NOMO-1 (cell line): ENCODE measurements at regions not wholly inside any gene's neighbourhood (a gene's known extent, or its start where the extent isn't known, plus 50 kb on each side); places are given as distances from the start of the nearest gene placed in this dataset.
"Not testable (repeated sequence)": the region's sequence is repeated elsewhere in the genome, so short reads cannot be mapped to it uniquely, and the experiment has no call there.

Experiments used
- DNase-seq, 2 experiments: peaks; one replicate each; lab custom pipeline; 2025; ENCODE audit not compliant: unreplicated experiment in 2 of 2; lab: John Stamatoyannopoulos, UW

DNA sequence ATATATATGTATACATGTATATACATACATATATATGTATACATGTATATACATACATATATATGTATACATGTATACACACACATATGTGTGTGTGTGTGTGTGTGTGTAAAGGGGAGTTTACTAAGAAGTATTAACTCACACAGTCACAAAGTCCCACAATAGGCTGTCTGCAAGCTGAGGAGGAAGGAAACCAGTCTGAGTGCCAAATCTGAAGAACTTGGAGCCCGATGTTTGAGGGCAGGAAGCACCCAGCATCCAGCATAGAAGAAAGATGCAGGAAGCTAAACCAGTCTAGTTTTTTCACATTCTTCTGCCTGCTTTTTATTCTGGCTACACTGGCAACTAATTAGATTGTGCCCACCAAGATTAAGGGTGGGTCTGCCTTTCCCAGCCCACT is 591.5 kb downstream of the PRR16 start:
- DNase-seq, result no peak

DNA sequence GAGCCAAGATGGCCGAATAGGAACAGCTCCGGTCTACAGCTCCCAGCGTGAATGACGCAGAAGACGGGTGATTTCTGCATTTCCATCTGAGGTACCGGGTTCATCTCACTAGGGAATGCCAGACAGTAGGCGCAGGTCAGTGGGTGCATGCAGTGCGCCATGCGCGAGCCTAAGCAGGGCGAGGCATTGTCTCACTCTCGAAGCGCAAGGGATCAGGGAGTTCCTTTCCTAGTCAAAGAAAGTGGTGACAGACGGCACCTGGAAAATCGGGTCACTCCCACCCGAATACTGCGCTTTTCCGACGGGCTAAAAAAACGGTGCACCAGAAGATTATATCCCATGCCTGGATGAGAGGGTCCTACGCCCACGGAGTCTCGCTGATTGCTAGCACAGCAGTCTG is 600.1 kb downstream of the PRR16 start:
- not testable (repeated sequence) for DNase-seq

DNA sequence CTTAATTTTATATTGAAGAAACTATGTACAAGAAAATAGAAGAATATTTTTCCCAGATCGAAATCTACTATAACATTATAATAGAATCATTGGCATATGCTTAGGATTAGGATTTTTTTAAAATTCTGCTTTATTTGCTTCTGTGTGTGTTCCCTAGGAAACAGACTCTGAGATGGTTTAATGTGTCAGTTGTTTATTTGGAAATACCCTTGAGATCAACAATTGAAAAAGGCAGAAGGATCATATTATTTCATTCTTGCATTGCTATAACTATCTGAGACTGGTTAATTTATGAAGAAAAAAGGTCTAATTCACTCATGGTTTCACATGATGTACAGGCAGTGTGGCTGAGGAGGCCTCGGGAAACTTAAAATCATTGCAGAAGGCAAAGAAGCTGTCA is 622.6 kb downstream of the PRR16 start:
- DNase-seq, result no peak

DNA sequence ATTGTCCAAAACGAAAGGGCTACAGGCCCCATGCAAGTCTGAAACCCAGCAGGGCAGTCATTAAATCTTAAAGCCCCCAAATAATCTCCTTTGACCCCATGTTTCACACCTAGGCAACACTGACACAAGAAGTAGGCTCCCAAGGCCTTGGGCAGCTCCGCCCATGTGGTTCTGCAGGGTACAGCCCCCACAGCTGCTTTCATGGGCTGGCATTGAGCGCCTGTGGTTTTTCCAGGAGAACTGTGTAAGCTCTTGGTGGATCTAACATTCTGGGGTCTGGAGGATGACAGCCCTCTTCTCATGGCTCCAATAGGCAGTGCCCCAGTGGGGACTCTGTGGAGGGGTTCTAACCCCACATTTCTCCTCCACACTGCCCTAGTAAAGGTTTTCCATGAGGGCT is 623.5 kb downstream of the PRR16 start:
- no peak for DNase-seq

DNA sequence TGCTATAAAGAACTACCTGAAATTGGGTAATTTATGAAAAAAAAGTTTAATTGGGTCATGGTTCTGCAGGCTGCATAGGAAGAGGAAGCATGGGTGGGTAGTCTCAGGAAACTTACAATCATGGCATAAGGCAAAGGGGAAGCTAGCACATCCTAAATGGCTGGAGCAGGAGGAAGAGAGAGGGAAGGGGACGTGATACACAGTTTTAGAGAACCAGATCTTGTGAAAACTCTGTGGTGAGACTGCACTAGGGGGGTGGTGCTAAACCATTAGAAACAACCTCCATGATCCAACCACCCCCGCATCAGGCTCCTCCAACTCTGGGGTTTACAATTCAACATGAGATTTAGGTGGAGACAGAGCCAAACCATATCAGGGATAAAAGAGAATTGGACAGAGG is 624.2 kb downstream of the PRR16 start:
- DNase-seq, result no peak

DNA sequence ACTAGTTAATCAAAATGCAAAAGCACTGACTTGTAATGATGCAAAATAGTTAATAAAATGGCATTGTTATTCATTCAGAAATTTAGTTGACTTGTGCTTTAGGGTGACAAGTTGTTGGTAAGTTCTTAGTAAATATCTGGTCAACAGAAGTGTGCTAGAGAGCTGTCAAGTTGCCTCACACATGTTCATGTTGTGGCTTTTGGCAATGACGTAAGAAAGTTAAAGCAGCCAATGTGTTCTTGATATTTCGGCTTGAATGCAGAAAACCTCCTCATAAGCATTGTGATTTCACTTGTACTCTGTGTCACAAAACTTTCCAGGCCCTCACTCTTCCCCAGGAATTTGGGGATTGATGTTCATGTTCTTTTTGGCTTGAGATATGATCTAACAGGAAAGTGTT is 626.7 kb downstream of the PRR16 start:
- DNase-seq, result no peak

DNA sequence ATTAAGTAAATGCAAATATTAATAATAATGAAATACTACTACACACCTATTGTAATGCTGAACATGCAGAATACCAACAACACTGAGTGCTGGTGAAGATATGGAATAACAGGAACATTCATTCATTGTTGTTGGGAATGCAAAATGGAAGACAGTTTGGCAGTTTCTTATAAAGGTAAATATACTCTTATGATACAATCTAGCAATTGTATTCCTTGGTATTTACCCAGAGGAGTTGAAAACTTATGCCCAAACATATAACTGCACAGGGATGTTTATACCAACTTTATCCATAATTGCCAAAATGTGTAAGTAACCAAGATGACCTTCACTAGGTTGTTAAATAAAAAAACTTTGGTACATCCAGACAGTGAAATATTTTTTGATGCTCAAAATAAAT is 636.8 kb downstream of the PRR16 start:
- no peak for DNase-seq

DNA sequence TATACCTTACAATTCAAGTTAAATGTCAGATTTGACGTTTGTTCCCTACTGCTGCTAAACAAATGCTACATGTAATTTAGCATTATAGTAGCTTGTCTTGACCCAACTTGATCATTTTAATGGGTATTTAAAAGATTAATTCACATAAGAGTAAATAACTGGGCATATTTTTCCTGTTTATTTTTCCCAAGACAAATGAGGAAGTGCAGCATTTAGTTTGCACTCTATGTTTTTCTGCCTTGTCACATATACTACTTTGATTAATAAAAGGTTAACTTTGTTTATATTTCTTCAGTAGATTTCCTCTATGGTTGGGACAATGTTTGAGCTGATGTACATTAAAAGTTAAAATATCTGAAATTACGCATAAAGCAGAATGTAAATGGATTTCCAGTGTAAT is 641.8 kb downstream of the PRR16 start:
- no peak for DNase-seq

DNA sequence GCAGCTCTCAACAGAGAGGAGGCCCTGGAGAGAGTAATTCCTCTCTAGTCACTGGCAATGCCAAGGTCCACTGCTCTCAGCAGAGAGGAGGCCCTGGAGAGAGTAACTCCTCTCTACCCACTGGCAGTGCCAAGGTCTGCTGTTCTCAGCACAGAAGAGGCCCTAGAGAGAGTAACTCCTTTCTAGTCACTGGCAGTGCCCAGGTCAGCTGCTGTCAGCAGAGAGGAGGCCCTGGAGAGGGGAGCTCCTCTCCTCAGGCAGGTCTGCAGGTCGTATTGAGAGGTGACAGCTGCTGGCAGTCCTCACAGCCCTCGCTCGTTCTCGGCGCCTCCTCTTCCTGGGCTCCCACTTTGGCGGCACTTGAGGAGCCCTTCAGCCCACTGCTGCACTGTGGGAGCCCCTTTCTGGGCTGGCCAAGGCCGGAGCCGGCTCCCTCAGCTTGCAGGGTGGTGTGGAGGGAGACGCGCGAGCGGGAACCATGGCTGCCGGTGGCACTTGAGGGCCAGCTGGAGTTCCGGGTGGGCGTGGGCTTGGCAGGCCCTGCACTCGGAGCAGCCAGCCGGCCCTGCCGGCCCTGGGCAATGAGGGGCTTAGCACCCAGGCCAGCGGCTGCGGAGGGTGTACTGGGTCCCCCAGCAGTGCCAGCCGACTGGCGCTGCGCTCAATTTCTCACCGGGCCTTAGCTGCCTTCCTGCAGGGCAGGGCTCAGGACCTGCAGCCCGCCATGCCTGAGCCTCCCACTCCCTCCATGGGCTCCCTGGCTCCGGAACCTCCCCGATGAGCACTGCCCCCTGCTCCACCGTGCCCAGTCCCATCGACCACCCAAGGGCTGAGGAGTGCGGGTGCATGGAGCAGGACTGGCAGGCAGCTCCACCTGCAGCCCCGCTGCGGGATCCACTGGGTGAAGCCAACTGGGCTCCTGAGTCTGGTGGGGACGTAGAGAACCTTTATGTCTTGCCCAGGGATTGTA is 642.9 kb downstream of the PRR16 start:
- not testable (repeated sequence) for DNase-seq

DNA sequence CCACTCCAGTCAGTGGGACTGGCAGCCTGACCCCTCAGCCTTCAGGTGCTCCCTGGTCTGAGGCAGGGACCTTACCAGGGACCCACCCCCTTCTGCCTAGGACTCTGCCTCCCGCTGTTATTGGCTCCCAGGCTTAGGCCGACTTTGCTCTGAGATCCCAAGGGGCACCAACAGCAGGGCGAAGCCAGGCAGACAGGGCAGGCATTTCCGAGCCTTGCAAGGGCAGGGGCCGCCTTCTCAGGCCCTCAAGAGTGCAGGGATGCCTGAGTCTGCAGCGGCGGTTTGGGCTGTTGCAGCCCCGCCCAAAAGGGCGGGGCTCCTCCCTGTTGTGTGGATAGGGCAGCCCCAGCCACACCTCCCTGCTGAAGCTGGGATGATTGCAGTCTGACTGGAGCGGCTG is 644.6 kb downstream of the PRR16 start:
- no peak for DNase-seq

DNA sequence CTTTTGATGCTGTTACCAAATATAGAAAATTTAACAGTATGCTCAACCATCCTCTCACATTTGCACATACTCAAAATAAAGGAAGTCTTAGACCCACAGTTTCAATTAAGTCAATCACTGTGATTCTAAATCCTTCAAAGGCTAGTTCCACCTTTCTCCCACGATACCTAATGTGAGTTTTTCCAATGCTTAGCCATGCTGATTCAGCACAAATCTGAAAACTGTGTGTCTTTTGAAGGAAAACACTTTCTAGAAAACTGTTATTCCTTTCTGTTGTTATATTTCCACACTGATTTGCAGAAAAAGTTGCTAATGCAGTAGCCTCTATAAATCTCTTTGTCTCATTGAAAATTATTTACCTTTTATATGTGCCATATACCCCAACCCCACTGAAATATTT is 645.7 kb downstream of the PRR16 start:
- no peak for DNase-seq

DNA sequence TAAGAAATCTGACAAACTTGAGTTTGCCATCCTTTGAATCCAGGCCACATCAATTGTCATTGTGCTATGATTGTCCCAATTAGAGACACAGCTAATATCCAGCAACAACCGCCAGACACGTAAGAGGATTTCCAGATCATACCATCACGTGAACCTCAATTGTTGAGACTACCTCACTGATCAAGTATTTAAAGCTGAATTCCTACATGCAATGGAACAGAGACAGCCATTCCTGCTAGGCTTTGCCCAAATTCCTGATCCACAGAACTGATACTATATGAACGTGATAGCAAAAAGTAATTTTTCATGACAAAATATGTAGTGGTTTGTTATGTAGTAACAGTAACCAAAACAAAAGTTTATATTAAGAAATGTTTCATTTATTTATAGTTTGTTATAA is 657.7 kb downstream of the PRR16 start:
- no peak for DNase-seq

DNA sequence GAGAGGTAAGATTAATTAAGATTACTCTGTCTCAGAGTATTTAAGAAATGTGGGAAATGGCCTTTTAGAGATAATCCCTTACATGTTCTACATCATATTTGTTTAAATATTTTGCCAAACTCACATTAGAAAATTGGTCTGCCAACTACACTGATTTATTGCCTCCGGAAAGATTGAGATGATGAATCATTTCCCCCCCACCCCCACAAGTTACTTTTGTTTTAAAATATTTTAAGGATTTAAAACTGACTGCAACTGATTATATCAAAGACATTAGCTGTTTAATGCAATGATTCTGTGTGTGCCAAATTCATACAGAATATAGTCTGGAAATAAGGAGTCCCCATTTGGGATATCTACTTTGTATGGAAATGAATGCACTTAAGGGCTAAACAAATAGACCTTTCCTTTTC is 674.4 kb downstream of the PRR16 start:
- no peak for DNase-seq

DNA sequence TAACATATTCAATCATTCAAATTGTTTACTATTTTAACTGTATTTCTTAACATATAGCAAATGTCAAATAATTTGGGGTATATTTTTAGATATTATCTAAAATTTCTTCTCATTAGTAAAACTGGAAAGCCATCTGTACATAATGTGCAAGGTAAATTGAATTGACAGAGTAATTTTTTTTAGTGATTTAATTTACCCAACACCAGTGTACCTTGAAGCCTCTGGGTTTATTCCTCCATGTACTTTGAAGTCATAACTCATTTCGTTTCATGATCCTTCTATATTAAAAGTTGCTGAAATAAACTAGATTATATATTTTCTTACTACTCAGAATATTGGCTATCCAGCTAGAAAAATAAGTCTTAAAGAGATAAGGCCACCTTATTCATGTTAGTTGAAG is 674.9 kb downstream of the PRR16 start:
- DNase-seq, result no peak

DNA sequence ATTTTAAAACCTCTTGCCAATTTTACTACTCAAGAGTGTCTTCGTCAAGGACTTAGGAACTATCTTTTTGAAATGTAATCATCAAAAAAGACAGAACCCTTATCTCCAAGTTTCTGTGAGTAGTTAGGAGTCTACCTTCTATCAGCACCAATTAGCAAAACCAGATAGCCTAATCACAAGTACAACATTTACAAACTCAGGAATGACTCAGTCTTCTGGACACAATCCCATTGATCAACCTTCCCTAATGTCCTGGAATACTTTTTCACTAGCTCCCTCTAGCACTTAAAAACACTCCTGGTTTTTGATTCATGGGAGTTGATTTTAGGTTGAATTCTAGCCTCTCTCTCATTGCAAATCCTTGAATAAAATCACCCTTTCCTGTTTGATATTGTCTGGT is 680.7 kb downstream of the PRR16 start:
- DNase-seq, result no peak

DNA sequence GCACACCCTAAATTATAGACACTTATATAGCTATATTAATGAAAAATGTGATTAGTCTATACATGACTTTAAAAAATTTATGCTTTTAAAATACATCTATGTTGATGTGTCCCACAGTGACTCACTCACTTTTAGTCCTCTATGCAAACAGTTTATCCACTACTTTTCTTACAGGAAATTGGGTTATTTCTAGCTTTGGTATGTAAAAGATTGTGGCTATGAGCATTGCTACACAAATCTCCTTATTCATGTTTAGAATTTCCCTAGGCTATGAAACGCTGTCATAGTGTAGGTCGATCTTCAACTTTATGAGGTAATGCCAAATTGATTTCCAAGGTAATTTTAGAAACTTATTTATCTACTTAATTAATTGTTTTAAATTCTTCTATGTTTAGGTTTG is 687.4 kb downstream of the PRR16 start:
- no peak for DNase-seq

DNA sequence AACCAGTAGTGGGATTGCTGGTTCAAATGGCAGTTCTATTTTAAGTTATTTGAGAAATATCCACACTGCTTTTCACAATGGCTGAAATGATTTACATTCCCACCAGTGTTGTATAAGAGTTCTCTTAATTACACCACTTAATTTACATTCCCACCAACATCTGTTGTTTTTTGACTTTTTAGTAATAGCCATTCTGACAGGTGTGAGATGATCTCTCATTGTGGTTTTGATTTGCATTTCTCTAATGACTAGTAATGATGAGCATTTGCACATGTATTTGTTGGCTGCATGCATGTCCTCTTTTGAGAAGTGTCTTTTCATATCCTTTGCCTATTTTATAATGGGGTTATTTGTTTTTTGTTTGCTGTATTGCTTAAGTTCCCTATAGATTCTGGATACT is 688.3 kb downstream of the PRR16 start:
- no peak for DNase-seq

DNA sequence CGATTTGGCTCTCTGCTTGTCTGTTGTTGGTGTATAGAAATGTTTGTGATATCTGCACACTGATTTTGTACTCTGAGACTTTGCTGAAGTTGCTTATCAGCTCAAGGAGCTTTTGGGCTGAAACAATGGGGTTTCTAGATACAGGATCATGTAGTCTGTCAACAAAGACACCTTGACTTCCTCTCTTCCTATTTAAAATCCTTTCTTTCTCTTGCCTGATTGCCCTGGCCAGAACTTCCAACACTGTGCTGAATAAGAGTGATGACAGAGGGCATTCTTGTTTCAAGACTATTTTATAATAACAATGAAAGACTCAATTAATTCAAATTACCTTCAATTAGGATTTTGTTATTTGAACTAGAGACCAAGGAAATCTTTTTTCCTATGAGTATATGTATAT is 692.5 kb downstream of the PRR16 start:
- DNase-seq, result no peak

DNA sequence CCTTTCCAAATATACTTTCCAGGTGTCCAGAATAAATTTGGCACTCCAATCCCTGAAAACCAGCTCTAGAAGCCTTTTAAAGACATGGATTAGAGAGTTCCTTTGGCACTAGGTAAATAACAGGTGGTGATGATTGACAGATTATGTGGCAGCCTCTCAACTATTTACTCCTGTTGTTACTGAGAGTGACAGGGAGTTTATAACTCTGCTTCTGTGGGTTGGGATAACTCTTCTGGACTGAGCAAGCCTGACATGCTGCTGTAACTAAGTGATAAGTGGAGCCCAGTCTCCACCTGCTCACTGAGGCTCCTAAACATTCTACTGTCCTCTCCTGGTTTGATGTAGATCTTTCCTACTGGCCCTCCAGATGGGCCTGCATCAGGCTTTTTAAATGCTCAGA is 693.2 kb upstream of the FTMT start:
- no peak for DNase-seq

DNA sequence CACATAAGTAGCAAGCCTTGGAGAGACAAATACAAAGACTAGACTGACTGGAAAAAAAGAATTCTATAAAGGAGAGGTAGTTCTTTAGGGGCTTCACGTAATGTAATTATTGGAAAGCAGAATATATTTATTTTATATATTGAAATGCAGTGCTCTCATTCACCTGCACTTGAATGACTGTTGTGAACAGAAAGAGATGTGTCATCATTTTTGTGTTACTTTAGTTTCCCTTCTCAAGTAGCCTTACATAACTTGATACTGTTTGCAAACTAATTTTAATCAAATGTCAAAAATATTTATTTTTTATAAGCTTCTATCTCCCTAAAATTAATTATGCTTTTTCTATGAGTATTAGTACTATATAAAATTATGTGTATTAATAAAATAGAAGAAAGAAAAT is 691.1 kb upstream of the FTMT start:
- no peak for DNase-seq

DNA sequence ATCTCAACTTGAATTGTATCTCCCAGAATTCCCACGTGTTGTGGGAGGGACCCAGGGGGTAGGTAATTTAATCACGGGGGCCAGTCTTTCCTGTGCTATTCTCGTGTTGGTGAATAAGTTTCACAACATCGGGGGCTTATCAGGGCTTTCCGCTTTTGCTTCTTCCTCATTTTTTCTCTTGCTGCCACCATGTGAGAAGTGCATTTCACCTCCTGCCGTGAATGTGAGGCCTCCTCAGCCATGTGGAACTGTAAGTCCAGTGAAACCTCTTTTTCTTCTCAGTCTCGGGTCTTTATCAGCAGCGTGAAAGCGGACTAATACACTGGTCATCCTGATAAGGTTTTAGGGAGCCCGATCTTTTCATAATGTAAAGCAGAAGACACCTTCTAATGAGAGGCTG is 687.0 kb upstream of the FTMT start:
- peak; percentile 27 to 69 for DNase-seq

DNA sequence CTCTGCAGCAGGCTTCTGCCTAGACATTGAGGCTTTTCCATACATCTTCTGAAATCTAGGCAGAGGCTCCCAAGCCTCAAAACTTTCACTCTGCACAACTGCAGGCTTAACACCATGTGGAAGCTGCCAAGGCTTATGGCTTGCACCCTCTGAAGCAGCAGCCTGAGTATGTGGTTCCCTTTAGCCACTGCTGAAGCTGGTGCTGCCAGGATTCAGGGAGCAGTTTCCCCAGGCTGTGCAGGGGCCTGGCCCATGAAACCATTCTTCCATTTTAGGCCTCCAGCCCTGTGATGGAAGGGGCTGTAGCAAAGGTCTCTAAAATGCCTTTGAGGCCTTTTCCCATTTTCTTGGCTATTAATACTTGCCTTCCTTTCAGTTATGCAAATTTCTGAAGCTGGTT is 680.3 kb upstream of the FTMT start:
- DNase-seq, result no peak

DNA sequence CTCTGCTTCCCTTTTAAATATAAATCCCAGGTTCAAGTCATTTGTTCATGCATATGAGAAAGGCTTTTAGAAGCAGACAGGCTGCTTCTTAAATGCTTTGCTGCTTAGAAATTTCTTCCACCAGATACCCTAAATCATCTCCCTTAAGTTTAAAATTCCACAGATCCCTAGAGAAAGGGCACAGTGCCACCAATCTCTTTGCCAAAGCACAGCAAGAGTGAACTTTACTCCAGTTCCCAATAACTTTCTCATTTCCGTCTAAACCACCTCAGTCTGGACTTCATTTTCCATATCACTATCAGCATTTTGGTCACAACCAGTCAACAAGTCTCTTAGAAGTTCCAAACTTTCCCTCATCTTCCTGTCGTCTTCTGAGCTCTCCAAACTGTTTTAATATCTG is 679.8 kb upstream of the FTMT start:
- no peak for DNase-seq
